ENCODE measurements at regions not wholly inside any gene's neighbourhood (a gene's known extent, or its start where the extent isn't known, plus 50 kb on each side); places are given as distances from the start of the nearest gene placed in this dataset.
"Not testable (repeated sequence)": the region's sequence is repeated elsewhere in the genome, so short reads cannot be mapped to it uniquely, and the experiment has no call there.

GRCh38 chr2:133894429-133894828 is 326.2 kb upstream of the NCKAP5 start:
- CTCF ChIA-PET, result no interaction called here

DNA sequence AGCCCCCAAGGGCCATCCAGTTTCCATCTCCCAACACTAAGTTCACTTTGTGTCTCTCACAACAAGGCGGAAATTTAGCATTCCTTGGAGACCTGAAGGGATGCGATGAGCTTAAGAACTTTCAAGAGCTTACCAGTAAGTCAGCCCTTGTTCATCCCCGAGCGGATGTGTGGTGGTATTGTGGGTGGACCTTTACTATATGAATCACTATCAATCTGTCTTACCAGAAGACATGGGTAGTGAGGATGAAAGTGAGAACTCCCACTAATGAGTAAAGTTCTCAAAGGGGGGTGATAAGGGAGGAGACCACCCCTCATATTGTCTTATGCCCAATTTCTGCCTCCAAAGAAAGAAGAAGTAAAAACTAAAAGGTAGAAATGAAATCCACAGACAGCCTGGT is 329.6 kb upstream of the NCKAP5 start:
- DNase-seq (ENCODE audit: extremely low spot score); POLR2A ChIA-PET: not testable (repeated sequence)
- CTCF ChIA-PET, result interaction anchor here (0.7 kb wide), 1 partner anchor 9 kb away, joined by 3 read pairs; no protein-coding TSS in a partner anchor

More at GRCh38 chr2:133894429-133894828, 326.2 kb upstream of the NCKAP5 start:
- TF ChIP-seq SUZ12 (IDR thresholded peaks at IDR 0.05) (no peak), ELF4 (IDR thresholded peaks at IDR 0.05) (no peak), FOXM1 (IDR thresholded peaks at IDR 0.05; ENCODE audit: borderline replicate concordance) (no peak), FOXA1 (IDR thresholded peaks at IDR 0.05) (no peak), ARNT (IDR thresholded peaks at IDR 0.05) (no peak), SP1 (IDR thresholded peaks at IDR 0.05) (no peak), ZNF384 (IDR thresholded peaks at IDR 0.05) (no peak), HDGF (IDR thresholded peaks at IDR 0.05; ENCODE audit: borderline replicate concordance) (no peak), BHLHE40 (IDR thresholded peaks at IDR 0.05; ENCODE audit: borderline replicate concordance) (no peak)
- TF ChIP-seq, protein P1, sequence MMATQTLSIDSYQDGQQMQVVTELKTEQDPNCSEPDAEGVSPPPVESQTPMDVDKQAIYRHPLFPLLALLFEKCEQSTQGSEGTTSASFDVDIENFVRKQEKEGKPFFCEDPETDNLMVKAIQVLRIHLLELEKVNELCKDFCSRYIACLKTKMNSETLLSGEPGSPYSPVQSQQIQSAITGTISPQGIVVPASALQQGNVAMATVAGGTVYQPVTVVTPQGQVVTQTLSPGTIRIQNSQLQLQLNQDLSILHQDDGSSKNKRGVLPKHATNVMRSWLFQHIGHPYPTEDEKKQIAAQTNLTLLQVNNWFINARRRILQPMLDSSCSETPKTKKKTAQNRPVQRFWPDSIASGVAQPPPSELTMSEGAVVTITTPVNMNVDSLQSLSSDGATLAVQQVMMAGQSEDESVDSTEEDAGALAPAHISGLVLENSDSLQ (IDR thresholded peaks at IDR 0.05), result no peak
- no peak for DNase-seq (ENCODE audit: extremely low spot score)
- POLR2A ChIA-PET, result no interaction called here

DNA sequence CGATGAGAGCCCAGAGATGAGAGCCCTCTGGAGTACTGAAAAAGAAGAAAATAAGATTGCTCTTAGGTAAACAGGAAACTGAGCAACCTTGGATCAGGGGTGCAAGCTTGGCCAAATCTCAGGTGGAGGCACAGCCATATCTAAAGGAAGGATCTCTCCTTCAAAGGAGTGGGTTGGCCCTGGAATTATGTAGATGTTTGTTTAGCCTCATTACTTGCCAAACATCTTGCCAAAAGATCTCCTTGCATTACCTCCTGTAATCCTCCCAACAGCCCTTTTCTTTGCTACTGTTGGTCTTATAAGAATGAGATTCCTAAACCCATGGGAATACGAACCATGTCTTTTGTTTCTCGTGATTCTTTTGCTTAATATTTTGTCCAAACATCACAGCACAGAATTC is 332.6 kb upstream of the NCKAP5 start:
- no peak for DNase-seq (ENCODE audit: extremely low spot score)
- ChIA-PET CTCF (no interaction called here), POLR2A (no interaction called here)
- no peak for TF ChIP-seq L3MBTL2 (conservative IDR thresholded peaks at IDR 0.05)
- TF ChIP-seq SP1 (IDR thresholded peaks at IDR 0.05), result no peak
- TF ChIP-seq ZNF384 (IDR thresholded peaks at IDR 0.05), result no peak
- TF ChIP-seq, protein P1 (IDR thresholded peaks at IDR 0.05), result no peak
- TF ChIP-seq FOXM1 (IDR thresholded peaks at IDR 0.05; ENCODE audit: borderline replicate concordance), result no peak
- no peak for TF ChIP-seq SUZ12 (IDR thresholded peaks at IDR 0.05)
- TF ChIP-seq ELF4 (IDR thresholded peaks at IDR 0.05), result no peak

- POLR2A ChIA-PET, result no interaction called here
- CTCF ChIA-PET, result no interaction called here
- TF ChIP-seq CTBP1 (IDR thresholded peaks at IDR 0.05; ENCODE audit: borderline replicate concordance) (no peak), ELF4 (IDR thresholded peaks at IDR 0.05) (no peak), HDGF (IDR thresholded peaks at IDR 0.05; ENCODE audit: borderline replicate concordance) (no peak), SUZ12 (IDR thresholded peaks at IDR 0.05) (no peak), LEF1 (IDR thresholded peaks at IDR 0.05; ENCODE audit: borderline replicate concordance) (no peak), FOXM1 (IDR thresholded peaks at IDR 0.05; ENCODE audit: borderline replicate concordance) (no peak), FOXA1 (IDR thresholded peaks at IDR 0.05) (no peak), FOXK2 (IDR thresholded peaks at IDR 0.05) (no peak), ZNF384 (IDR thresholded peaks at IDR 0.05) (no peak), BHLHE40 (IDR thresholded peaks at IDR 0.05; ENCODE audit: borderline replicate concordance) (no peak)
- TF ChIP-seq, protein P1 (IDR thresholded peaks at IDR 0.05), result no peak
- DNase-seq (ENCODE audit: extremely low spot score), result no peak
These were observed 338.1 kb upstream of the NCKAP5 start for GRCh38 chr2:133906396-133906795.

DNA sequence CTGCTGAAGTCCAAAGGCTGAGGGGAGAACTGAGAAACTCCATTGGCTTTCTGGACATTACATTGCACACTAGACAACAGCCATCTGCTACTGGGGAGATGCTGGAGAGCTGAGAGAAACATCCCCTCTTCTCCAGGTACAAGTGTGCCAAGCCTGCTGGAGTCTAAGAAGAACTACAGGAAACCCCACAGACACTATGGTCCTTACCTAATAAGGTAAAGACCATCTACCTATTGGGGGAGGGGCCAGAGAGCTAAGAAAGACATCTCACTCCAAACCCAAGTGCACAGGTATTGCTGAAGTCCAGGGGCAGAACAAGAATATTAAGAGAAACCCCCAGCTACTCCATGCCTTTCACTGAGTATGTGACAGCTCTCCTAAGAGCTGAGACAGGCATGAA is 338.7 kb upstream of the NCKAP5 start:
- DNase-seq (ENCODE audit: extremely low spot score), result no peak
- ChIA-PET POLR2A (no interaction called here), CTCF (interaction anchor here (0.5 kb wide), 1 partner anchor 9 kb away, joined by 3 read pairs; no protein-coding TSS in a partner anchor)
- TF ChIP-seq CTBP1 (IDR thresholded peaks at IDR 0.05; ENCODE audit: borderline replicate concordance) (no peak), L3MBTL2 (conservative IDR thresholded peaks at IDR 0.05) (no peak), FOXM1 (IDR thresholded peaks at IDR 0.05; ENCODE audit: borderline replicate concordance) (no peak), TARDBP (IDR thresholded peaks at IDR 0.05) (no peak), LEF1 (IDR thresholded peaks at IDR 0.05; ENCODE audit: borderline replicate concordance) (no peak), FOXA1 (IDR thresholded peaks at IDR 0.05) (no peak), ELF4 (IDR thresholded peaks at IDR 0.05) (no peak), ARNT (IDR thresholded peaks at IDR 0.05) (no peak), HDGF (IDR thresholded peaks at IDR 0.05; ENCODE audit: borderline replicate concordance) (no peak), SUZ12 (IDR thresholded peaks at IDR 0.05) (no peak), BHLHE40 (IDR thresholded peaks at IDR 0.05; ENCODE audit: borderline replicate concordance) (no peak), NFRKB (IDR thresholded peaks at IDR 0.05) (no peak), ZNF384 (IDR thresholded peaks at IDR 0.05) (no peak)
- TF ChIP-seq, protein P1 (IDR thresholded peaks at IDR 0.05), result no peak

- TF ChIP-seq, protein P1 (IDR thresholded peaks at IDR 0.05), result no peak
- no peak for TF ChIP-seq FOXA1 (IDR thresholded peaks at IDR 0.05)
- CTCF ChIA-PET, result no interaction called here
- POLR2A ChIA-PET, result no interaction called here
- no peak for DNase-seq (ENCODE audit: extremely low spot score)
These were observed 339.9 kb upstream of the NCKAP5 start for GRCh38 chr2:133908171-133908570.
